GM19463 (cell line): ENCODE measurements at regions not wholly inside any gene's neighbourhood (a gene's known extent, or its start where the extent isn't known, plus 50 kb on each side); places are given as distances from the start of the nearest gene placed in this dataset.
"Not testable (repeated sequence)": the region's sequence is repeated elsewhere in the genome, so short reads cannot be mapped to it uniquely, and the experiment has no call there.

Source experiments
- ATAC-seq: cut with Tn5 transposase; IDR thresholded peaks from one replicate; pipeline ENCODE4 v1.9.1; 2021; ENCODE audit warnings: mild to moderate bottlenecking, moderate library complexity; ENCODE audit not compliant: unreplicated experiment

GRCh38 chr21:28066076-28066475, 926.6 kb downstream of the LTN1 start:
- ATAC-seq = no peak

DNA sequence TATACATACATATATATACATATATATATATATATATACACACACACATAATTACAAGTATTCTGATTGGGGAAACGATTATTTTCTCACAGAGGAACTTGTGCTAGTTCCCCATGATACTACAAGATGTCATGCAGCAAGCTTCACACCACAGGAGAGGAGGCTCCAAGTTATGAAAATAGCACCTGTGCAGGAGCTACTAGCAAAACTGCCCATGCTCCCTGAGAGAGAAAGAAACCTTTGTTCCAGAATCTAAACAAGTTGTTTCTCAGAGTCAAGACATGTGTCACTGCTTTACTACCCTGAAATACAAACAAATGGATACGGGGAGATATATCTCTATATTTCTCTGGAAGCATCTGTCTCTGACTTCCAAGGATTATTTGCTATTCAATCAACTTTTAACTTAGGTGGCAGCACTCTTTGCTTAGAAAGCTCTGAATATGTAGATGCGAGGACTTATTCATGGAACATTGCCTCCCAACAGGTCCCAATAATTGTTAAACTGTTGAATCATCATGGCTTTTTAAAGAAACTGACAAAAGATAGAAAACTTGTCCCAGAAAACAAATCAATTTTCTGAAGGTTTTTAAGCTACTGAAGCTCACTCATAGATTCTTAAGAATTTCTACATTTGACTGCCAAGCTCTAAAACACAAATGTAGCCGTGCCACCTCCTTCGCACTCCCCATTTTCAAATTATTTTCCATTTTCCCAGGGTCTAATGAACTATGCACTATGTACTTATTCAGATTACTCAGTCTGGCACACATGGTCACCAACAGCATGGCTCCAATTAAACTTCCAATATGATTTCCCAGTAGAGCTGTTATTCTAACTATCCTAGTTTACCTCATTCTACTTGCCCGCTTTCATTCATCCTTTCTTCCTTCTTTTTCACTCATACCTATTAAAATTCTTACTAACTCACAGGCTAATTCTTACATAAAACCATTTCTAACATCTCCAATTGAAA, 929.1 kb downstream of the LTN1 start:
- ATAC-seq = no peak

DNA sequence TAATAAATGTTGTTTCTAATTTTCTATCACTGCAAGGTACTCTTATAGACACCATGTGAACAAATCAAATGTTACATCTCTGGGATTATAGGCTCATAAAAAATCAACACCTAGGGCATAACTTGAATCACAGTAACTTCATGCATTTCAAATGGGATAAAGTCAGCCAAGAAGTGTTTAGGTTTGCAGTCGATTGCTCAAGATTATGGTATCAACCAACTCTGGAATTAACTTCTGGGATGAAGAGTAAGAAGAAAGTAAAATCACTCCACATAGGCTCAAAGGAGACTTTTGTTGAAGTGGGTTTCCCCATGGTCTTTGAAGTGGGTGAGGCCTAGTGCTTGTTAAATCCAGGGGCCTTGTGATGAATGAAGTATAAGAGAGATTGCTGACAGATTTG, 939.7 kb downstream of the LTN1 start:
- not testable (repeated sequence) for ATAC-seq

GRCh38 chr21:28051649-28052048, 941.0 kb downstream of the LTN1 start:
- ATAC-seq = not testable (repeated sequence)

- ATAC-seq = not testable (repeated sequence)
Measured at GRCh38 chr21:28035692-28036091, 957.0 kb downstream of the LTN1 start.

- not testable (repeated sequence) for ATAC-seq
Measured at GRCh38 chr21:28034916-28035315, 957.8 kb downstream of the LTN1 start.

DNA sequence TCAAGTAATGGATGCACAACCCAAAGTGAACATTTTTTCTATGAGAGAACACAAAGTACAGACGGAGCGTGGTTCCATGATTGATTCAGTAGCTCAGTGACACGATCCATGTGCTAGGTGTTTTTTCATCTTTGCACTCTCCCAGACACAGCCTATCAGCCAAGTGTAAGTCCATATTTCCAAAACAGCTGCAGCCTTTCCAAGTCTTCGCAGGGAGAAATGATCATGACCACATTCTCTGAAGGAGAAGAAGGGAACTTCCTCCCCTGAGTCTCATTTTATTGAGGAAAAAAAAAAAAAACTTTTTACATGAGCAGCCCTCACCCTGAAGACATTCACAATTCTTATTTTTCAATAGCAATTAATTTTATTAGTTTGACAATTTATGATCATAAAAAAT, 958.3 kb downstream of the LTN1 start:
- not testable (repeated sequence) for ATAC-seq

- not testable (repeated sequence) for ATAC-seq
Measured at GRCh38 chr21:28032652-28033051, 960.0 kb downstream of the LTN1 start.

DNA sequence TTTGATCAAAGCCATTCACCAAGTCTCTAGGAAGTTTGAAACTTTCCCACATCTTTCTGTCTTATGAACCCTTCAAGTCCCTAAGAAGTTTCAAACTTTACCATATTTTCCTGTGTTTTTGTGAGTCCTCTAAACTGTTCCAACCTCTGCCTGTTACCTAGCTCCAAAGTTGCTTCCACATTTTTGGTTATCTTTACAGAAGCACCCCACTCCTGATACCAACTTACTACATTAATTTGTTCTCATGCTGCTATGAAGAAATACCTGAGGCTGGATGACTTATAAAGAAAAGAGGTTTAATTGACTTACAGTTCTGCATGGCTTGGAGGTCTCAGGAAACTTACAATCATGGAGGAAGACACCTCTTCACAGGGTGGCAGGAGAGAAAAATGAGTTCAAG, 961.6 kb downstream of the LTN1 start:
- ATAC-seq = not testable (repeated sequence)

DNA sequence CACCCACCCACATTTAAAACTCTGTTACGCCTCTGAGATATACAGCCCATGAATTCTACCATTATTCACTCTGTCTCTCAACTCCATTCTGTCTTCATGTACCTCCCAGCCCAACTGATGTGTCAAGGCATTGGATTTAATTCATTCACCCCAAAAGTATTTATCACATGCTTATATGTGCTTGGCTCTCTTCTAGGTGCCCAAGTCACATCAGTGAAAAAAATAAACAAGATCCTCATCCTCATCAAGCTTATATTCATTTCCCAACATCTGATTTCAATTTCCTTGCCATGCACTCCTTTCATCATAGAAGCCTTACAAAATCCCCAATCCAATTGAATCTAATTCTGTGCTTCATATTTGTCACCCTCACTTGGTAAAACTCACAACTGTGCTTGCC, 967.6 kb downstream of the LTN1 start:
- ATAC-seq = no peak

DNA sequence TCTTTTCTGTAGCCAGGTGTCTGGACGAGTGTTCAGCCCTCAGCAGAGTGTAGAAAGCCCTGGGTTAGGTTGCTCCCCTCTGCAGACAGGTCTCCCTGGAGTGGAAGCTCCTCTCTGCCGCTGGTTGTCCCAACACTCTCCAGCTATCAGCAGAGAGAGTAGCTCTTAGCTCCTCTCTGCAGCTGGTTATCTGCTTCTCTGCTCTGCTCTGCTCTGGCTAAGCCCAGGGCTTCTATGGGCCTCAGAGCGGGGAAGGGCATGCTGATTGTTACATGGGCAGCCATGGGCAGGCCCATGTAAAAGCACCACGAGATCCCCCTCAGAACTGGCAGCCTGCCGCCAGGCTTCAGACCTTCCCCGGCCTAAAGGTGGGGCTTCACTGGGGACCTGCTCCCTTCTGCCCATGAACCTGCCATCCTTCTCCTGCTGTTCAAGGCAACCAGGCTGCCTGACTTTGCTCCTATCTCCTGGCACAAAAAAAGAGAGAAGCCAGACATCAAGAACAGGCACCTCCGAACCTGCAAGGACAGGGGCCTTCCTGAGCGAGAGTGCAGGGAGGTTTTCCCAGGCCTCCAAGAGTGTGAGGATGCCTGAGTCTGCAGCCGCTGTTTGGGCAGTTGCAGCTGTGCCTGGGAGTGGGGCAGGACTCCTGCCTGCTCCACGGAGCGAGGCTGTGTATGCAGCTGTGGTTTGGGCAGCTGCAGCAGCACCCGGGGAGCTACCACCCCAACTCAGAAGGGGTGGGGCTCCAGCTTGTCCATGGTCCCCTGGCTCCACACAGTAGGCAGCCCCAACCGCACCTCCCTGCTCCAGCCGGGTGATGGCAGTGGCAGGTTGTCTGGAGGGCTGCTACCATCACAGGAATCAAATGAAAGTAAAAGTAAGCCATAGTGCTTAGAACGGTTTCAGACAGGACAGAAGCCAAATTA, 973.7 kb downstream of the LTN1 start:
- no peak for ATAC-seq

GRCh38 chr21:28018213-28018612, 974.5 kb downstream of the LTN1 start:
- no peak for ATAC-seq

GRCh38 chr21:28016571-28016970, 976.1 kb downstream of the LTN1 start:
- ATAC-seq = no peak

DNA sequence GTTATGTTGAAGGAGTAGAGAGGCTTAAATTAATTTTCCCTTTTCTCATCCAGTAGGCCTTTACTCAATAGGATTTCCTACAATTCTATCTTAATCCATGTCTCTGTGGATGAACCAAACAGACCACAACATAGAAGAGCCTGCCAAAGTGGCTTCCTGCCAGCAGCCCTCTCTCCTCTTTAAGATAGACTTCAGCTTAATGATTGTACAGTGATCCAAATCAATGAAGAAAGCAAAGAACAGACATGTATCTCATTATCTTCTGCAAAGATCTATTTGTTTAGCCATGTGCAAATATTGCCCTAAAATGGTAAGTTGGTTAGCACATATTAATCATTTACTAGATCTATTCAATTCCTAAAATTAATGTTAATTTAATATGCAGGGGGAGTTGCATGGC, 979.6 kb downstream of the LTN1 start:
- ATAC-seq = not testable (repeated sequence)

DNA sequence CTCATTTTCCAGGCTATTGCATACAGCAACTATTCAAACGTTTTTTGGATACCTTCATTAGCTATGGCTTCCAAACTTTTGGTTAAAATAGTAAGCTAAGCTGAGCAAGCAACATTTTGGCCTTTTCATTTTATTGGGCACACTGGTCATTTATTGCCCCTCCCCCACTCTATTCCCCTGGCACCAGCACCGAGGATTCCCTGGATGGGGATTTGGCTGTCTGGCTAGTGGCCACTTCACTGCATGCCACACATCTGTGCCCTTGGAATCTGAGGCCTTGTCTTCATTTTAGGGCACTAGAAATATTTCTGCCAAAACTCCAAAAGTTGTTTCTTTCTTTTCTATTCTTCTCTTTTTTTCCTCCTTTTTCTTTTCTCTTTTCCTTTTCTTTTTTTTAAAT, 980.7 kb downstream of the LTN1 start:
- not testable (repeated sequence) for ATAC-seq

DNA sequence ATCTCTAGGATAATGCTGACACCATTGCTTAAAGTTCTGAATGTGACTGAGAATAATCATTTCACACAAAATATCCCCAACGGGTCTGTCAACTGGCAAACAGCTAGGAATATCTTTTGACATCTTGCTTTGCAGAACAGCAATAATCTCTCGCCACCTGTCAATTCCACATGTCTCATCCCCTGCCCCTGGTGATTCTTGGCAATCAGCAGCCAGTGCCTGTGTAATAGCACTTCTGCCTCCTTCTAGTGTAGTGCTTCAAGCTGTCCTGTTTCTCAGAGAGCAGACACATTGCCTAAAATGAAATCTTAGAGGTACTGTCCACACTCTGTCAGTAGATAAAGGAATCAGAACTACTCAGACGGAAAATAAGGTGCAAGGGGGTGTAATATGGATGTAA, 984.4 kb downstream of the LTN1 start:
- ATAC-seq = not testable (repeated sequence)

- ATAC-seq = not testable (repeated sequence)
Measured at GRCh38 chr21:28003627-28004026, 989.0 kb downstream of the LTN1 start.

GRCh38 chr21:27996906-27997305, 995.8 kb downstream of the LTN1 start:
- ATAC-seq = not testable (repeated sequence)

GRCh38 chr21:27984663-27985325, 1007.9 kb downstream of the LTN1 start:
- ATAC-seq = not testable (repeated sequence)

DNA sequence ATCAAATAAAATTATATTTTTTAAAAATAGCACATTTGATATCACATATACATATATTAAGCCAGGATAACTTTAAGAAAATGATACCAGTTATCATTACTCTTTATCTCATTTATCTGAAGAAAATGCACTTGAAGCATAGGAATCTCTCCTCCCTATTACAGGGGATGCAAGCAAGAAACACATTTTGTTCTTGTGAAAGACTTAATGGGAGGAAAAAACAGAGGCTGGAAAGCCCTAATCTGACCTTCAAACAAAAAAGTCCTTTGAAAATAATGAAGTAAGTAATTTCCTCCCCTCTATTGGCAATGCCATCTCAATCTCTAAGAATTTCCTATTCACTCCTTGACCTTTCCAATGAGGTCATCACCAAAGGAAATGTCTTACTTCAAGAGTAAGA, 1012.6 kb upstream of the ADAMTS5 start:
- not testable (repeated sequence) for ATAC-seq

DNA sequence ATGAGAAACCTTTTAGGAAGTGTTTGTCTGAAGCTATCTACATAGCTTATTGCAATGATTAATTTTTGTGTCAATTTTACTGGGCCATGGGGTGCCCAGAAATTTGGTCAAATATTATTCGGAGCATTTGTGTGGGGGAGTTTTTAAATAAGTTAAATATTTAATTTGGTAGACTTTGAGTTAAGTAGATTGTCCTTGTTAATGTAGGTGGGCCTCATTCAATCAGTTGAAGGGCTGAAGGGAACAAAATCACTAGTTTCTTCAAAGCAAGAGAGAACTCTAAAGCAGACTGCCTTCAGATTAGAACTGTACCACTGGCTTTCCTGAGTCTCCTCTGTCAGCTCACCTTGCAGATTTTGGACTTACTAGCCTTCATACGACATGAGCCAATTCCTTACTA, 1008.6 kb upstream of the ADAMTS5 start:
- no peak for ATAC-seq
